CD14-positive monocyte (primary cell): ENCODE measurements at regions not wholly inside any gene's neighbourhood (a gene's known extent, or its start where the extent isn't known, plus 50 kb on each side); places are given as distances from the start of the nearest gene placed in this dataset.

Source experiments
- DNase-seq, 3 donors: peaks; one replicate each; pipeline ENCODE4 v3.0.0-alpha.2; 2011 to 2022
- H2AFZ ChIP-seq: 2 replicates; pipeline ENCODE4 v1.6.0; 2012; ENCODE audit warnings: mild to moderate bottlenecking, low read depth, low read length, inconsistent platforms; ENCODE audit not compliant: insufficient read depth, poor library complexity, severe bottlenecking
- H3K27ac ChIP-seq, 2 donors: 1 replicate in 1 of 2; 2 replicates in 1 of 2; pipeline ENCODE4 v1.5.1; 2012 to 2013; ENCODE audit warnings: low read length in 2 of 2, control low read depth in 1 of 2, inconsistent platforms in 1 of 2, low read depth in 1 of 2, mild to moderate bottlenecking in 1 of 2
- H3K27me3 ChIP-seq, 2 donors: one replicate each; pipeline versions ENCODE4 v1.6.0 to v1.6.1; 2011 to 2013; ENCODE audit warnings: low read length in 2 of 2; ENCODE audit not compliant: control insufficient read depth in 2 of 2, insufficient read depth in 2 of 2
- H3K36me3 ChIP-seq, 2 donors: replicated peaks in 1 of 2; 1 replicate in 1 of 2; 2 replicates in 1 of 2; pipeline versions ENCODE4 v1.5.1 to v1.6.1; 2012 to 2013; ENCODE audit warnings: low read length in 2 of 2, control low read depth in 1 of 2, inconsistent platforms in 1 of 2, mild to moderate bottlenecking in 1 of 2; ENCODE audit not compliant: insufficient read depth in 2 of 2, control insufficient read depth in 1 of 2
- H3K4me1 ChIP-seq, 2 donors: 1 replicate in 1 of 2; 2 replicates in 1 of 2; pipeline versions ENCODE4 v1.5.1 to v1.6.1; 2012 to 2013; ENCODE audit warnings: low read length in 2 of 2, control low read depth in 1 of 2, inconsistent platforms in 1 of 2, mild to moderate bottlenecking in 1 of 2, moderate library complexity in 1 of 2; ENCODE audit not compliant: insufficient read depth in 2 of 2, control insufficient read depth in 1 of 2
- H3K4me2 ChIP-seq: replicated peaks from 2 replicates; pipeline ENCODE3; 2012; ENCODE audit warnings: low read length, moderate library complexity, mild to moderate bottlenecking; ENCODE audit not compliant: poor library complexity, severe bottlenecking; ENCODE audit errors: extremely low read depth
- H3K4me3 ChIP-seq, 3 experiments: fragments of 200-600 bp in 1 of 3; sonication (generic) in 1 of 3; replicated peaks in 1 of 3; 1 replicate in 2 of 3; 2 replicates in 1 of 3; pipeline ENCODE4 v1.5.1; 2011 to 2013; ENCODE audit warnings: low read length in 3 of 3, mild to moderate bottlenecking in 3 of 3, control low read depth in 2 of 3, low read depth in 2 of 3, inconsistent platforms in 1 of 3, moderate library complexity in 1 of 3
- H3K79me2 ChIP-seq: 2 replicates; pipeline ENCODE4 v1.6.0; 2012; ENCODE audit warnings: mild to moderate bottlenecking, control low read depth, inconsistent platforms, low read length, moderate library complexity; ENCODE audit not compliant: insufficient read depth
- H3K9ac ChIP-seq: 2 replicates; pipeline ENCODE4 v1.6.0; 2017; ENCODE audit warnings: low read length, mild to moderate bottlenecking; ENCODE audit not compliant: insufficient read depth, poor library complexity, severe bottlenecking
- H3K9me3 ChIP-seq, 2 donors: replicated peaks in 1 of 2; 1 replicate in 1 of 2; 2 replicates in 1 of 2; pipeline versions ENCODE4 v1.5.1 to v1.6.1; 2012 to 2013; ENCODE audit warnings: low read length in 2 of 2, control low read depth in 1 of 2; ENCODE audit not compliant: control insufficient read depth in 1 of 2, insufficient read depth in 1 of 2
- H4K20me1 ChIP-seq: 2 replicates; pipeline ENCODE4 v1.6.0; 2012; ENCODE audit warnings: mild to moderate bottlenecking, low read length, control low read depth, moderate library complexity; ENCODE audit not compliant: insufficient read depth
- H3K27ac Mint-ChIP-seq, 7 donors: one replicate each; pipeline ENCODE4 v1.8.0; 2020; ENCODE audit warnings: mild to moderate bottlenecking in 7 of 7, mixed read lengths in 7 of 7, moderate library complexity in 6 of 7, inconsistent platforms in 2 of 7
- H3K27me3 Mint-ChIP-seq, 3 donors: one replicate each; pipeline ENCODE4 v1.8.0; 2021 to 2022; ENCODE audit warnings: low read depth in 3 of 3, mild to moderate bottlenecking in 3 of 3, mixed read lengths in 3 of 3, moderate library complexity in 3 of 3, inconsistent platforms in 1 of 3
- H3K36me3 Mint-ChIP-seq, 2 donors: one replicate each; pipeline ENCODE4 v1.8.0; 2020; ENCODE audit warnings: mixed read lengths in 2 of 2, inconsistent platforms in 1 of 2, mild to moderate bottlenecking in 1 of 2
- H3K4me1 Mint-ChIP-seq: one replicate; pipeline ENCODE4 v1.8.0; 2020; ENCODE audit warnings: mild to moderate bottlenecking, mixed read lengths
- H3K4me3 Mint-ChIP-seq, 2 donors: one replicate each; pipeline ENCODE4 v1.8.0; 2020; ENCODE audit warnings: mild to moderate bottlenecking in 2 of 2, mixed read lengths in 2 of 2, moderate library complexity in 1 of 2
- H3K9me3 Mint-ChIP-seq, 7 donors: one replicate each; pipeline ENCODE4 v1.8.0; 2020 to 2022; ENCODE audit warnings: mixed read lengths in 7 of 7, mild to moderate bottlenecking in 6 of 7, moderate library complexity in 6 of 7, inconsistent platforms in 2 of 7
- WGBS: methylation state at CpG from one replicate; pipeline ENCODE4 v1.1.5; 2013; ENCODE audit warnings: missing lambda C conversion rate; ENCODE audit not compliant: insufficient coverage; 5-methylcytosine and 5-hydroxymethylcytosine counted together
- intact Hi-C, 2 donors: fragments of 100-400 bp; cut with micrococcal nuclease; formaldehyde crosslinking; loops; one replicate each; pipeline versions ENCODE4 v1.15.0 to v1.15.1; 2023
- TF ChIP-seq, protein P1 (sequence below): fragments of 200-600 bp; IDR thresholded peaks from one replicate; pipeline ENCODE4 v1.8.0; 2022; ENCODE audit warnings: antibody characterized with exemption, mild to moderate bottlenecking

GRCh38 chr5:39801306-39801705 is 376.5 kb upstream of the DAB2 start:
- H3K9me3 Mint-ChIP-seq, result peaks cover 0 to 3% (median 0%) of the 10 kb centered on the region in 7 donors
- WGBS, result 100% methylated on average over 1 of the region's 1 CpG

DNA sequence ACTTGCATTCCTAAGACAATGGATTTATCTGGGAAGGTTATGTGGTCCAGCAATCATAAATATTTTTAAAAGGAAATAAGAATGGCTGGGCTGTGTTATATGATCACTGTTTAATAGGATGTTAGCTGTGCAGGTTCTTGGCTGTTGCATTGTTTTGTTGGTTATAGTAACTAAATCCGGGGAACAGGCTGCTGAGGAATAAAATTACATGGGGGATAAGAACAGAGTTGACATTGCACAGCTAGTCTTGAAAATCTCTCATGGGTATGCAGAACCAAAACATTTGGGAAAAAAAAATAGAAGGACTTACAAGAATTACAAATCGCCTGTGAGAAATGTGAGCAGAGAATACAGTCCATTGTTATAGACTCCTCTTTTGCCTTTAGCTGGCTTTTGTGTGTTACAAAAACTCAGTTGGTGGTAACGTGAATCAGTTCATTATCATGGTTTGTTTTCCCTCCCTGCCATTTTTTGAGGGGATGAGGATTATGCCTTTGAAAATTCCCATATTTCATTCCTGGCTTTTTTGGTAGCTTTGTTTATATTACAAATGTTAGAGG is 375.3 kb upstream of the DAB2 start:
- H3K4me1 ChIP-seq, result no peaks in the 10 kb centered on the region
- H3K36me3 ChIP-seq, result no peaks in the 10 kb centered on the region
- TF ChIP-seq, protein P1, sequence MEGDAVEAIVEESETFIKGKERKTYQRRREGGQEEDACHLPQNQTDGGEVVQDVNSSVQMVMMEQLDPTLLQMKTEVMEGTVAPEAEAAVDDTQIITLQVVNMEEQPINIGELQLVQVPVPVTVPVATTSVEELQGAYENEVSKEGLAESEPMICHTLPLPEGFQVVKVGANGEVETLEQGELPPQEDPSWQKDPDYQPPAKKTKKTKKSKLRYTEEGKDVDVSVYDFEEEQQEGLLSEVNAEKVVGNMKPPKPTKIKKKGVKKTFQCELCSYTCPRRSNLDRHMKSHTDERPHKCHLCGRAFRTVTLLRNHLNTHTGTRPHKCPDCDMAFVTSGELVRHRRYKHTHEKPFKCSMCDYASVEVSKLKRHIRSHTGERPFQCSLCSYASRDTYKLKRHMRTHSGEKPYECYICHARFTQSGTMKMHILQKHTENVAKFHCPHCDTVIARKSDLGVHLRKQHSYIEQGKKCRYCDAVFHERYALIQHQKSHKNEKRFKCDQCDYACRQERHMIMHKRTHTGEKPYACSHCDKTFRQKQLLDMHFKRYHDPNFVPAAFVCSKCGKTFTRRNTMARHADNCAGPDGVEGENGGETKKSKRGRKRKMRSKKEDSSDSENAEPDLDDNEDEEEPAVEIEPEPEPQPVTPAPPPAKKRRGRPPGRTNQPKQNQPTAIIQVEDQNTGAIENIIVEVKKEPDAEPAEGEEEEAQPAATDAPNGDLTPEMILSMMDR, result no peak
- no peaks in the 10 kb centered on the region for H3K79me2 ChIP-seq
- Mint-ChIP-seq H3K4me3 (no peak overlapping the region), H3K4me1 (no peaks in the 10 kb centered on the region), H3K27me3 (peaks cover 1 to 7% (median 1%) of the 10 kb centered on the region in 3 donors), H3K27ac (no peak overlapping the region), H3K9me3 (peaks cover 0 to 3% (median 0%) of the 10 kb centered on the region in 7 donors), H3K36me3 (no peaks in the 10 kb centered on the region)
- no peak overlapping the region for H3K9ac ChIP-seq
- no peak overlapping the region for H3K27ac ChIP-seq
- H3K9me3 ChIP-seq, result no peaks in the 10 kb centered on the region
- no peak for DNase-seq
- H3K4me3 ChIP-seq, result no peak overlapping the region
- no peaks in the 10 kb centered on the region for H3K27me3 ChIP-seq
- H3K4me2 ChIP-seq, result no peak overlapping the region
- no peaks in the 10 kb centered on the region for H4K20me1 ChIP-seq
- WGBS, result 90% methylated on average over 2 of the region's 3 CpGs
- intact Hi-C loops, result no loop called here
- H2AFZ ChIP-seq, result no peak overlapping the region

More at GRCh38 chr5:39801306-39801705, 376.5 kb upstream of the DAB2 start:
- Histone ChIP-seq H3K4me2 (no peak overlapping the region), H3K4me1 (no peaks in the 10 kb centered on the region), H3K36me3 (no peaks in the 10 kb centered on the region), H3K79me2 (no peaks in the 10 kb centered on the region), H3K9me3 (no peaks in the 10 kb centered on the region), H3K4me3 (no peak overlapping the region), H3K27me3 (no peaks in the 10 kb centered on the region), H3K27ac (no peak overlapping the region), H4K20me1 (no peaks in the 10 kb centered on the region), H3K9ac (no peak overlapping the region), H2AFZ (no peak overlapping the region)
- no peak overlapping the region for H3K4me3 Mint-ChIP-seq
- no peak for DNase-seq
- H3K36me3 Mint-ChIP-seq, result no peaks in the 10 kb centered on the region
- H3K4me1 Mint-ChIP-seq, result no peaks in the 10 kb centered on the region
- H3K27ac Mint-ChIP-seq, result no peak overlapping the region
- H3K27me3 Mint-ChIP-seq, result peaks cover 1 to 7% (median 1%) of the 10 kb centered on the region in 3 donors
- intact Hi-C loops, result no loop called here
- TF ChIP-seq, protein P1, result no peak
